AG04449 (cell line): ENCODE measurements at regions not wholly inside any gene's neighbourhood (a gene's known extent, or its start where the extent isn't known, plus 50 kb on each side); places are given as distances from the start of the nearest gene placed in this dataset.

Source experiments
- CTCF ChIA-PET: fragments of 350-600 bp; formaldehyde crosslinking; extraction: SDS; loops from one replicate; lab custom pipeline; 2021; ENCODE audit warnings: antibody characterized with exemption; lab: Yijun Ruan, JAX
- POLR2A ChIA-PET: fragments of 400-600, 350-600 bp; formaldehyde crosslinking; extraction: SDS; loops from one replicate; lab custom pipeline; 2020; ENCODE audit warnings: antibody characterized with exemption, inconsistent platforms; lab: Yijun Ruan, JAX
- DNase-seq: peaks from one replicate; pipeline ENCODE4 v3.0.0-alpha.2; 2010; ENCODE audit warnings: low read depth, low spot score
- H3K4me3 ChIP-seq: 2 replicates; pipeline ENCODE4 v1.5.1; 2011; ENCODE audit warnings: low read depth, mild to moderate bottlenecking, control low read depth, low read length
- CTCF ChIP-seq: IDR thresholded peaks from one replicate; pipeline ENCODE4 v1.5.1; 2011; ENCODE audit warnings: mild to moderate bottlenecking, moderate library complexity, low read length, control low read depth, inconsistent platforms; ENCODE audit not compliant: insufficient read depth; ENCODE audit errors: missing control alignments

- no peak for DNase-seq
- ChIA-PET CTCF (no interaction called here), POLR2A (no interaction called here)
- no peak overlapping the region for H3K4me3 ChIP-seq
- TF ChIP-seq CTCF: no peak
Observed at GRCh38 chr5:58911270-58911669, 328.4 kb downstream of the RAB3C start.

- TF ChIP-seq CTCF: no peak
- H3K4me3 ChIP-seq: no peak overlapping the region
- ChIA-PET POLR2A (no interaction called here), CTCF (no interaction called here)
- DNase-seq: no peak
Observed at GRCh38 chr5:58912116-58912515, 329.2 kb downstream of the RAB3C start.

GRCh38 chr5:58913406-58913990 is 330.6 kb downstream of the RAB3C start:
- ChIA-PET CTCF (interaction anchor here (0.9 to 1.4 kb wide), 2 partner anchors 27 to 42 kb away, joined by 3 read pairs; no protein-coding TSS in a partner anchor), POLR2A (no interaction called here)
- no peak for TF ChIP-seq CTCF
- H3K4me3 ChIP-seq: no peak overlapping the region
- no peak for DNase-seq

- ChIA-PET POLR2A (no interaction called here), CTCF (no interaction called here)
- no peak for DNase-seq
- no peak for TF ChIP-seq CTCF
- H3K4me3 ChIP-seq: no peak overlapping the region
Observed at GRCh38 chr5:58918021-58918729, 335.3 kb downstream of the RAB3C start.
